ENCODE measurements at regions not wholly inside any gene's neighbourhood (a gene's known extent, or its start where the extent isn't known, plus 50 kb on each side); places are given as distances from the start of the nearest gene placed in this dataset.

GRCh38 chr2:64807417-64807816, 153.7 kb upstream of the SERTAD2 start:
- no peak for TF ChIP-seq CTCF (IDR thresholded peaks at IDR 0.05)
- no peak for TF ChIP-seq POLR2AphosphoS5 (IDR thresholded peaks at IDR 0.05; ENCODE audit: low read depth, low read length)
